K562 (cell line): ENCODE measurements at regions not wholly inside any gene's neighbourhood (a gene's known extent, or its start where the extent isn't known, plus 50 kb on each side); places are given as distances from the start of the nearest gene placed in this dataset.

Experiments used
- ADNP ChIP-seq: fragments of 200-800 bp; sonication (Bioruptor generic); IDR thresholded peaks from 2 replicates; pipeline ENCODE4 v1.6.1; 2016; ENCODE audit warnings: missing genetic modification characterization, missing compliant biosample characterization
- CC2D1A ChIP-seq: fragments of 450-650 bp; IDR thresholded peaks from 2 replicates; pipeline ENCODE4 v1.6.1; 2017; ENCODE audit warnings: mild to moderate bottlenecking
- CTCF ChIP-seq, 3 experiments: IDR thresholded peaks in 2 of 3; conservative IDR thresholded peaks in 1 of 3; 2 replicates each; pipeline ENCODE4 v1.5.1; 2011 to 2012; ENCODE audit warnings: low read length in 3 of 3, mild to moderate bottlenecking in 3 of 3, control low read depth in 2 of 3, improper control_type of control experiment in 1 of 3, inconsistent platforms in 1 of 3, low read depth in 1 of 3, mixed read lengths in 1 of 3, moderate library complexity in 1 of 3; ENCODE audit not compliant: insufficient read depth in 2 of 3
- GABPA ChIP-seq: fragments of 200-800 bp; sonication (Bioruptor generic); conservative IDR thresholded peaks from 2 replicates; pipeline ENCODE4 v1.6.1; 2016; ENCODE audit warnings: low read depth, missing genetic modification characterization, missing compliant biosample characterization
- MAX ChIP-seq: sonication (generic); formaldehyde crosslinking; IDR thresholded peaks from 2 replicates; pipeline ENCODE4 v1.9.0; 2022; ENCODE audit warnings: mild to moderate bottlenecking, missing genetic modification reagents
- MEF2A ChIP-seq: IDR thresholded peaks from 2 replicates; pipeline ENCODE4 v1.6.1; 2011; ENCODE audit warnings: low read depth, mild to moderate bottlenecking, low read length, moderate library complexity; ENCODE audit not compliant: control insufficient read depth
- MYC ChIP-seq, 2 experiments: fragments of 250-450 bp in 1 of 2; sonication (Bioruptor Pico) in 1 of 2; IDR thresholded peaks; 2 replicates each; pipeline versions ENCODE4 v1.5.1 to v1.6.1; 2012 to 2021; ENCODE audit warnings: low read depth in 2 of 2, borderline replicate concordance in 1 of 2, improper control_type of control experiment in 1 of 2, low read length in 1 of 2, mild to moderate bottlenecking in 1 of 2, moderate library complexity in 1 of 2
- POLR2AphosphoS5 ChIP-seq: IDR thresholded peaks from 2 replicates; pipeline ENCODE4 v1.6.1; 2011; ENCODE audit warnings: mild to moderate bottlenecking, low read depth, low read length, moderate library complexity; ENCODE audit not compliant: control insufficient read depth, insufficient read depth
- RBM25 ChIP-seq: fragments of 200-400 bp; formaldehyde crosslinking; IDR thresholded peaks from 2 replicates; pipeline ENCODE4 v1.6.1; 2018; ENCODE audit warnings: low read length, low read depth, moderate library complexity; ENCODE audit not compliant: severe bottlenecking
- RFX5 ChIP-seq: IDR thresholded peaks from 2 replicates; pipeline ENCODE4 v1.6.1; 2011; ENCODE audit warnings: low read depth, mild to moderate bottlenecking, improper control_type of control experiment, low read length

- no peak for TF ChIP-seq MEF2A
- no peak for TF ChIP-seq MAX
- TF ChIP-seq RBM25: no peak
- no peak for TF ChIP-seq ADNP
- no peak for TF ChIP-seq RFX5
- no peak for TF ChIP-seq POLR2AphosphoS5
- no peak for TF ChIP-seq GABPA (tag)
- TF ChIP-seq MYC (IDR thresholded peaks at IDR 0.05; ENCODE audit: low read depth, low read length): no peak
- no peak for TF ChIP-seq MYC (CRISPR knock-in tag; IDR thresholded peaks at IDR 0.05; ENCODE audit: borderline replicate concordance, low read depth)
- no peak for TF ChIP-seq CC2D1A
- no peak for TF ChIP-seq CTCF (IDR thresholded peaks at IDR 0.05 in 2 of 3, conservative IDR thresholded peaks at IDR 0.05 in 1 of 3; ENCODE audit: insufficient read depth in 2 of 3, low read depth in 1 of 3, low read length in 3 of 3)
Observed at GRCh38 chr1:101080859-101081258, 55.3 kb upstream of the DPH5 start.
